ENCODE measurements at regions not wholly inside any gene's neighbourhood (a gene's known extent, or its start where the extent isn't known, plus 50 kb on each side); places are given as distances from the start of the nearest gene placed in this dataset.

DNA sequence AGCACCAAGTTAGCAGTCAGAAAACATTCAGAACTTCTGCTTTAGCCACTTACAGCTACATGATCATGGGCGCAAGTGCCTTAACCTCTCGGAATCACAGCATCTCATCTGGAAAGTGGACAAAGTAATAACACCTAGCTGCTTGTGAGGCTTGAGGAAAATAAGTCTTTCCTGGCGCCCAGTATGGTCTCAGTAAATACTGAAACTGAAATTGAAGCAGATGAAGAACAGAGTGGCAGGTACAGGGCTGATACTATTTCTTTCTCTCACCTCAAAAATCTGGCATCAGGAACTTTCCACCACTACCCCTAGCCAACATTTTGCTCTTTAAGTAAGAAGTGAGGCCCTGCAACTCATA lies 129.7 kb upstream of the FUT8 start:
- TF ChIP-seq RXRA (IDR thresholded peaks at IDR 0.05) (no peak), SP1 (IDR thresholded peaks at IDR 0.05) (no peak), RAD21 (IDR thresholded peaks at IDR 0.05) (no peak), FOXA1 (IDR thresholded peaks at IDR 0.05) (no peak), JUND (IDR thresholded peaks at IDR 0.05) (no peak), YY1 (IDR thresholded peaks at IDR 0.05) (no peak), TAF1 (conservative IDR thresholded peaks at IDR 0.05) (no peak), EGR1 (IDR thresholded peaks at IDR 0.05; ENCODE audit: low read depth in 2 of 2) (no peak), GABPA (IDR thresholded peaks at IDR 0.05 in 1 of 2, conservative IDR thresholded peaks at IDR 0.05 in 1 of 2) (no peak)
- TF ChIP-seq, protein P1, sequence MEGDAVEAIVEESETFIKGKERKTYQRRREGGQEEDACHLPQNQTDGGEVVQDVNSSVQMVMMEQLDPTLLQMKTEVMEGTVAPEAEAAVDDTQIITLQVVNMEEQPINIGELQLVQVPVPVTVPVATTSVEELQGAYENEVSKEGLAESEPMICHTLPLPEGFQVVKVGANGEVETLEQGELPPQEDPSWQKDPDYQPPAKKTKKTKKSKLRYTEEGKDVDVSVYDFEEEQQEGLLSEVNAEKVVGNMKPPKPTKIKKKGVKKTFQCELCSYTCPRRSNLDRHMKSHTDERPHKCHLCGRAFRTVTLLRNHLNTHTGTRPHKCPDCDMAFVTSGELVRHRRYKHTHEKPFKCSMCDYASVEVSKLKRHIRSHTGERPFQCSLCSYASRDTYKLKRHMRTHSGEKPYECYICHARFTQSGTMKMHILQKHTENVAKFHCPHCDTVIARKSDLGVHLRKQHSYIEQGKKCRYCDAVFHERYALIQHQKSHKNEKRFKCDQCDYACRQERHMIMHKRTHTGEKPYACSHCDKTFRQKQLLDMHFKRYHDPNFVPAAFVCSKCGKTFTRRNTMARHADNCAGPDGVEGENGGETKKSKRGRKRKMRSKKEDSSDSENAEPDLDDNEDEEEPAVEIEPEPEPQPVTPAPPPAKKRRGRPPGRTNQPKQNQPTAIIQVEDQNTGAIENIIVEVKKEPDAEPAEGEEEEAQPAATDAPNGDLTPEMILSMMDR (IDR thresholded peaks at IDR 0.05; ENCODE audit: low read depth, low read length, missing input control): no peak
- TF ChIP-seq, protein P2, sequence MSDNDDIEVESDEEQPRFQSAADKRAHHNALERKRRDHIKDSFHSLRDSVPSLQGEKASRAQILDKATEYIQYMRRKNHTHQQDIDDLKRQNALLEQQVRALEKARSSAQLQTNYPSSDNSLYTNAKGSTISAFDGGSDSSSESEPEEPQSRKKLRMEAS (IDR thresholded peaks at IDR 0.05): no peak
- TF ChIP-seq, protein P3, sequence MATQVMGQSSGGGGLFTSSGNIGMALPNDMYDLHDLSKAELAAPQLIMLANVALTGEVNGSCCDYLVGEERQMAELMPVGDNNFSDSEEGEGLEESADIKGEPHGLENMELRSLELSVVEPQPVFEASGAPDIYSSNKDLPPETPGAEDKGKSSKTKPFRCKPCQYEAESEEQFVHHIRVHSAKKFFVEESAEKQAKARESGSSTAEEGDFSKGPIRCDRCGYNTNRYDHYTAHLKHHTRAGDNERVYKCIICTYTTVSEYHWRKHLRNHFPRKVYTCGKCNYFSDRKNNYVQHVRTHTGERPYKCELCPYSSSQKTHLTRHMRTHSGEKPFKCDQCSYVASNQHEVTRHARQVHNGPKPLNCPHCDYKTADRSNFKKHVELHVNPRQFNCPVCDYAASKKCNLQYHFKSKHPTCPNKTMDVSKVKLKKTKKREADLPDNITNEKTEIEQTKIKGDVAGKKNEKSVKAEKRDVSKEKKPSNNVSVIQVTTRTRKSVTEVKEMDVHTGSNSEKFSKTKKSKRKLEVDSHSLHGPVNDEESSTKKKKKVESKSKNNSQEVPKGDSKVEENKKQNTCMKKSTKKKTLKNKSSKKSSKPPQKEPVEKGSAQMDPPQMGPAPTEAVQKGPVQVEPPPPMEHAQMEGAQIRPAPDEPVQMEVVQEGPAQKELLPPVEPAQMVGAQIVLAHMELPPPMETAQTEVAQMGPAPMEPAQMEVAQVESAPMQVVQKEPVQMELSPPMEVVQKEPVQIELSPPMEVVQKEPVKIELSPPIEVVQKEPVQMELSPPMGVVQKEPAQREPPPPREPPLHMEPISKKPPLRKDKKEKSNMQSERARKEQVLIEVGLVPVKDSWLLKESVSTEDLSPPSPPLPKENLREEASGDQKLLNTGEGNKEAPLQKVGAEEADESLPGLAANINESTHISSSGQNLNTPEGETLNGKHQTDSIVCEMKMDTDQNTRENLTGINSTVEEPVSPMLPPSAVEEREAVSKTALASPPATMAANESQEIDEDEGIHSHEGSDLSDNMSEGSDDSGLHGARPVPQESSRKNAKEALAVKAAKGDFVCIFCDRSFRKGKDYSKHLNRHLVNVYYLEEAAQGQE (IDR thresholded peaks at IDR 0.05): no peak
- TF ChIP-seq, protein P4, sequence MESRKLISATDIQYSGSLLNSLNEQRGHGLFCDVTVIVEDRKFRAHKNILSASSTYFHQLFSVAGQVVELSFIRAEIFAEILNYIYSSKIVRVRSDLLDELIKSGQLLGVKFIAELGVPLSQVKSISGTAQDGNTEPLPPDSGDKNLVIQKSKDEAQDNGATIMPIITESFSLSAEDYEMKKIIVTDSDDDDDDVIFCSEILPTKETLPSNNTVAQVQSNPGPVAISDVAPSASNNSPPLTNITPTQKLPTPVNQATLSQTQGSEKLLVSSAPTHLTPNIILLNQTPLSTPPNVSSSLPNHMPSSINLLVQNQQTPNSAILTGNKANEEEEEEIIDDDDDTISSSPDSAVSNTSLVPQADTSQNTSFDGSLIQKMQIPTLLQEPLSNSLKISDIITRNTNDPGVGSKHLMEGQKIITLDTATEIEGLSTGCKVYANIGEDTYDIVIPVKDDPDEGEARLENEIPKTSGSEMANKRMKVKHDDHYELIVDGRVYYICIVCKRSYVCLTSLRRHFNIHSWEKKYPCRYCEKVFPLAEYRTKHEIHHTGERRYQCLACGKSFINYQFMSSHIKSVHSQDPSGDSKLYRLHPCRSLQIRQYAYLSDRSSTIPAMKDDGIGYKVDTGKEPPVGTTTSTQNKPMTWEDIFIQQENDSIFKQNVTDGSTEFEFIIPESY (IDR thresholded peaks at IDR 0.05): no peak
- TF ChIP-seq, protein P5, sequence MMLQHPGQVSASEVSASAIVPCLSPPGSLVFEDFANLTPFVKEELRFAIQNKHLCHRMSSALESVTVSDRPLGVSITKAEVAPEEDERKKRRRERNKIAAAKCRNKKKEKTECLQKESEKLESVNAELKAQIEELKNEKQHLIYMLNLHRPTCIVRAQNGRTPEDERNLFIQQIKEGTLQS (IDR thresholded peaks at IDR 0.05): no peak
